D721Med (cell line): ENCODE measurements at regions not wholly inside any gene's neighbourhood (a gene's known extent, or its start where the extent isn't known, plus 50 kb on each side); places are given as distances from the start of the nearest gene placed in this dataset.

Source experiments
- DNase-seq: peaks from one replicate; pipeline ENCODE4 v3.0.0; 2011; ENCODE audit warnings: low spot score; ENCODE audit not compliant: insufficient read length
- FAIRE-seq: peaks from 2 replicates; lab custom pipeline; 2011; peaks lifted over from hg19 to GRCh38; lab: Jason Lieb, UNC
- TF ChIP-seq, protein P1 (sequence below): IDR thresholded peaks from 2 replicates; pipeline ENCODE4 v1.5.1; 2012; ENCODE audit warnings: mild to moderate bottlenecking, control low read depth; ENCODE audit not compliant: insufficient read depth; ENCODE audit errors: missing control alignments

DNA sequence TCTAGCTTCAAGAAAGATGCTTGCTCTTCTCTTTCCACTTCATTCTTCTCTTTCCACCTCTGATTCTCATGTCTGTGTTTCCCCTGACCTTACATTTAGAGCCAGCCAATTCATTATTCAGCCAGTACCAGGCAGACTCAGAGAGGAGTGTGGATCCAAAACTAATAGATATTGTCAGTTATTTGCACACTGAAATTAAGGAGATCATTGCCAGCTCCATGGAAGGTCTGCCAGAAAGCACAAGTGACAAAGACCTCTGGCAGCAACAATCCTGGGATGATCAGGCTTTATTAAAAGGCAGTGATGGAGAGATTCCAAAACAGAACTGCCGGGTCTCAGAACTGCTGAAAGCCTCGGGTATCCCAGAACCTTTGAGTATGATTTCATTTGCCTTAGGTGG, 749.4 kb downstream of the XPNPEP1 start:
- TF ChIP-seq, protein P1, sequence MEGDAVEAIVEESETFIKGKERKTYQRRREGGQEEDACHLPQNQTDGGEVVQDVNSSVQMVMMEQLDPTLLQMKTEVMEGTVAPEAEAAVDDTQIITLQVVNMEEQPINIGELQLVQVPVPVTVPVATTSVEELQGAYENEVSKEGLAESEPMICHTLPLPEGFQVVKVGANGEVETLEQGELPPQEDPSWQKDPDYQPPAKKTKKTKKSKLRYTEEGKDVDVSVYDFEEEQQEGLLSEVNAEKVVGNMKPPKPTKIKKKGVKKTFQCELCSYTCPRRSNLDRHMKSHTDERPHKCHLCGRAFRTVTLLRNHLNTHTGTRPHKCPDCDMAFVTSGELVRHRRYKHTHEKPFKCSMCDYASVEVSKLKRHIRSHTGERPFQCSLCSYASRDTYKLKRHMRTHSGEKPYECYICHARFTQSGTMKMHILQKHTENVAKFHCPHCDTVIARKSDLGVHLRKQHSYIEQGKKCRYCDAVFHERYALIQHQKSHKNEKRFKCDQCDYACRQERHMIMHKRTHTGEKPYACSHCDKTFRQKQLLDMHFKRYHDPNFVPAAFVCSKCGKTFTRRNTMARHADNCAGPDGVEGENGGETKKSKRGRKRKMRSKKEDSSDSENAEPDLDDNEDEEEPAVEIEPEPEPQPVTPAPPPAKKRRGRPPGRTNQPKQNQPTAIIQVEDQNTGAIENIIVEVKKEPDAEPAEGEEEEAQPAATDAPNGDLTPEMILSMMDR: no peak
- FAIRE-seq (no peak), DNase-seq (no peak)

DNA sequence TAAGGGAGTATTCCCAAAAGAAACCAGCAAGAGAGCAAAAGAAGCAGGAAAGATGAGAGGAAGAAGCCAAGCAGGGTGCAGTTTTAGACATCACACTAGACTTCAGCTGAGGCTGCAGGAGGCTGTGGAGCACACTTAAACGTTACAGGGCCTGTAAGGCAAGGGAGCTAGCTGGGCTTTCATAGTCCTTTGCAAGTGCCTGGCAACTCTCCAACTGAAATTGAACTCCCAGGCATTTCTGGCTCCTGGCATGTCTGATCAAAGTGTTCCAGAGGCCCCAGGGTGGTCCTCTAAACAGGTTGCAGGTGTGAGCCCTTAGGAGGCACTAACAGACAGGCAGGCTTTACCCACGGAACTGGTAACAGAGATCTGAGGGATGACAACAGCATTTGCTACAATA, 750.2 kb downstream of the XPNPEP1 start:
- TF ChIP-seq, protein P1: no peak
- FAIRE-seq (no peak), DNase-seq (no peak)

DNA sequence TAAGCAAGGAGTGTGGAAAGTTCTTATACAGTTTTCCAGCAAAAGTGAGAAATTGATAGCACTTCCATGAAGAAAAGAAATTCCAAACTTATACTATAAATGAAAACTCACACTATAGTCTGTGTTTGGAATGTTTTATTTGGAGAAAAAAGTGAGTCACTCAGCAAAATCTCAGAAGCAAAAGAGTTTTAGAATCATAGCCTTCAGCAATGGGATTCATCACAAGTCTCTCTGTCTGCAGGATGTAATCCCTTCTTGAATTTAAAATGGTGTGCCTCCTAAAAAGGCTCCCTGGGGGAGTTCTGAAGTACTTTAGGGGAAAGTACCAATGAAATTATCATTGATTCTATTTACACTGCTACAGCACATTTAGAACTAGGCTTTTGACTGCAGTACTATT, 756.4 kb downstream of the XPNPEP1 start:
- DNase-seq (no peak), FAIRE-seq (no peak)
- TF ChIP-seq, protein P1: no peak

DNA sequence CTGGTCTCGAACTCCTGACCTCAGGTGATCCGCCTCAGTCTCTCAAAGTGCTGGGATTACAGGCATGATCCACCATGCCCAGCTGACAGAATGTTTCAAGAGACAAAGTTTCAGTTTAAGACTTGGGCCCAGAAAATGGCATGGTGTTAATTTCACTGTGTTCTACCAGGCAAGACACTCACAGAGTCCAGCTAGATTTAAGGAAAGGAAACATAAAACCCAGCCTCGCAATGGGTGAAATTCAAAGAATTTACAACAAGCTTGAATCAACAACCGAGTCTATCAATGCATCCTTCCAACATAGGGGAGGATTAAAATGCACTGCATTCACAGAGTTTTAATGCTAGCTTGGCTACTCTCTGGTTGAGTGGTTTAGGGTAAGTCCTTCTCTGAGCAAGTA, 764.0 kb downstream of the XPNPEP1 start:
- FAIRE-seq (no peak), DNase-seq (no peak)
- TF ChIP-seq, protein P1: no peak

DNA sequence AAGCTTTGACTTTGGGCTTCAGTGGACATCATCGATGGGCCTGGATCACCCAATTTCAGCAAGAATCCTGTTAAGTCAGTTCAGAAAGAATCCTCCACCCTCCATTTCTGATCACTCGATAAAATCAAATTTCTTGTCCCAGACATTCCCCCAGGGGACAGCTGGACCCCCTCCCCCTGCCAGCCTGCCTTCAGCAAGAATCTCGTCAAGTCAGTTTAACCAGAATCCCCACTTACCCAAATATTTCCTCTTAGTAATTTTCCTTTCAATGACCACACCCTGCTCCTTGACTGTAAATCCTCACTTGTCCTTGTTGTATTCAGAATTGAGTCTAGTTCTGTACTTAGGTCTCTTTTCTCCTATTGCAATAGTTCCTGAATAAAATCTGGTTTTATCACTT, 766.9 kb downstream of the XPNPEP1 start:
- no peak for DNase-seq
- TF ChIP-seq, protein P1: no peak
- FAIRE-seq: no peak

DNA sequence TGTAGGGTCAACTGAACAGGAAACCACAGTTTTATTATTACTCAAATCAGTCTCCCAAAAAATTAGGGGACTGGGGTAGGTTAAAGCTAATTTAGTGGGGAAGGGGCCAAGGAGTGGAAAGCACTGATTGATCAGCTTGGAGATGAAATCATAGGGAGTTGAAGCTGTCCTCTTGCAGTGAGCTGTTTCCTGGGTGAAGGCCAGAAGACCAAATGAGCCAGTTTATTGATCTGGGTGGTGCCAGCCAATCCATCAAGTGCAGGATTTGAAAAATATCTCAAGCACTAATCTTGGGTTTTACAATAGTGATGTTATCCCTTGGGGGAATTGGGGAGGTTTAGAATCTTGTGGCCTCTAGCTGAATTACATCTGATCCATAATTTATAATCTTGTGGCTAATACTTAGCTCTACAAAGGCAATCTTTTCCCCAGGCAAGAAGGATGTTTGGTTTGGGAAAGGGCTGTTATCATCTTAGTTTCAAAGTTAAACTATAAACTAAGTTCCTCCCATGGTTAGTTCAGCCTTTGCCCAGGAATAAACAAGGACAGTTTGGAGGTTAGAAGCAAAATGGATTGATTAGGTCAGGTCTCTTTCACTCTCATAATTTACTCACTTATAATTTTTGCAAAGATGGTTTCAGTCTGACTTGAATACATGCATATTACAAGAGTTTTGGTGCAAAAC, 773.5 kb downstream of the XPNPEP1 start:
- TF ChIP-seq, protein P1: no peak
- FAIRE-seq (no peak), DNase-seq (no peak)

DNA sequence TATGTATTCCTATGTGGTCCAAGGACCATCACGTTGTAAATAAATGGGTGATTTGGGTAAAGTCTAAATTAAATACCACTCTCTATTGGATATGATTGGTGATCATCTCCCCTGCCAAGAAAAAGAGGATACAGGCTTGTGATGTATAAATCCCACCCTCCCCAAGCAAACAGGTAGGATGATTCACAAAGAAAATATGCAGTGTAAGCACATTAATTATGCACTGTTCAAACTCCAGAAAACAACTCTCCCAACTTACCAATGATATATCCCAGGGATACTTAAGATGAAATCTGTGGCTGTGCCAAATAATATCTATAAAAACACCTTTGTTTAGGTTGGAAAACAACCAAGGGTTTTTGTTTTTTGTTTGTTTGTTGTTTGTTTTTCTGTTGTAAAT, 795.9 kb downstream of the XPNPEP1 start:
- TF ChIP-seq, protein P1: no peak
- FAIRE-seq (no peak), DNase-seq (no peak)
